Suprapubic skin (tissue), 4 donors: ENCODE measurements at regions not wholly inside any gene's neighbourhood (a gene's known extent, or its start where the extent isn't known, plus 50 kb on each side); places are given as distances from the start of the nearest gene placed in this dataset.
"Not testable (repeated sequence)": the region's sequence is repeated elsewhere in the genome, so short reads cannot be mapped to it uniquely, and the experiment has no call there.

Experiments used
- DNase-seq, 2 donors: peaks; one replicate each; pipeline ENCODE4 v3.0.0-alpha.2; 2019; ENCODE audit warnings: low spot score in 2 of 2
- H3K27ac ChIP-seq: fragments of 200-600 bp; sonication (generic); one replicate; pipeline ENCODE4 v1.5.1; 2019
- H3K27me3 ChIP-seq: fragments of 200-600 bp; sonication (generic); one replicate; pipeline ENCODE4 v1.5.1; 2019
- H3K36me3 ChIP-seq: fragments of 200-600 bp; sonication (generic); one replicate; pipeline ENCODE4 v1.5.1; 2019
- H3K4me1 ChIP-seq: fragments of 200-600 bp; sonication (generic); one replicate; pipeline ENCODE4 v1.5.1; 2019
- H3K4me3 ChIP-seq: fragments of 200-600 bp; sonication (generic); one replicate; pipeline ENCODE4 v1.5.1; 2019; ENCODE audit warnings: mild to moderate bottlenecking
- H3K9me3 ChIP-seq: fragments of 200-600 bp; sonication (generic); one replicate; pipeline ENCODE4 v1.5.1; 2019
- EP300 ChIP-seq: sonication (generic); formaldehyde crosslinking; IDR thresholded peaks from one replicate; pipeline ENCODE4 v1.6.1; 2017; ENCODE audit warnings: antibody characterized with exemption
- POLR2A ChIP-seq, 2 donors: fragments of 450-650 bp; IDR thresholded peaks; one replicate each; pipeline ENCODE4 v1.6.1; 2017; ENCODE audit warnings: antibody characterized with exemption in 2 of 2, mild to moderate bottlenecking in 2 of 2, moderate library complexity in 2 of 2
- POLR2AphosphoS5 ChIP-seq, 3 donors: sonication (generic); formaldehyde crosslinking; IDR thresholded peaks; one replicate each; pipeline ENCODE4 v1.6.1; 2017; ENCODE audit warnings: antibody characterized with exemption in 3 of 3
- WGBS: methylation state at CpG from one replicate; pipeline ENCODE4 v1.1.5; 2018; 5-methylcytosine and 5-hydroxymethylcytosine counted together
- TF ChIP-seq, protein P1 (sequence below), 2 donors: fragments of 200-600 bp in 1 of 2; fragments of 450-650 bp in 1 of 2; sonication (generic) in 1 of 2; IDR thresholded peaks; one replicate each; pipeline ENCODE4 v1.5.1; 2016 to 2019; ENCODE audit warnings: antibody characterized with exemption in 2 of 2, mild to moderate bottlenecking in 1 of 2, moderate library complexity in 1 of 2

DNA sequence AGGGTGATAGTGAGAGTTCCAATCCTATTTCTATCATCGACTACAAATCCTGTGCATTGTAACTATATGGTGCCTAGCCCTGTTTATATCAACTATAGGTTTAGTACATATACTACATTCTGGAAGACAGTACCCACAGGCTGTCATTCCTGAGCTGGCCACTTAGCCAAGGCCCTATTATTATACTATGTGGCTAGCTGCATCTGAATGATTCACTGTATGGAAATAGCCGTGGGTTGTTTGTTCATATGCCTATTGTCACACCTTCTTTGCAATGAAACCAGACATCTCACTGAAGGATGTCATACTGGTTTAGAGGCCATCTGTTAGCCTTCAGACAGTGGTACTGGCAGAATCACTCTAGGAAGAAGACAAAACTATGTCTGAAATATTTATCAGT is 62.3 kb upstream of the FSIP2 start:
- Histone ChIP-seq H3K27me3 (no peaks in the 10 kb centered on the region), H3K4me3 (no peak overlapping the region), H3K36me3 (no peaks in the 10 kb centered on the region), H3K27ac (no peak overlapping the region), H3K9me3 (no peaks in the 10 kb centered on the region), H3K4me1 (no peaks in the 10 kb centered on the region)
- TF ChIP-seq POLR2AphosphoS5 (IDR thresholded peaks at IDR 0.05) (no peak), POLR2A (IDR thresholded peaks at IDR 0.05) (no peak), EP300 (no peak)
- TF ChIP-seq, protein P1, sequence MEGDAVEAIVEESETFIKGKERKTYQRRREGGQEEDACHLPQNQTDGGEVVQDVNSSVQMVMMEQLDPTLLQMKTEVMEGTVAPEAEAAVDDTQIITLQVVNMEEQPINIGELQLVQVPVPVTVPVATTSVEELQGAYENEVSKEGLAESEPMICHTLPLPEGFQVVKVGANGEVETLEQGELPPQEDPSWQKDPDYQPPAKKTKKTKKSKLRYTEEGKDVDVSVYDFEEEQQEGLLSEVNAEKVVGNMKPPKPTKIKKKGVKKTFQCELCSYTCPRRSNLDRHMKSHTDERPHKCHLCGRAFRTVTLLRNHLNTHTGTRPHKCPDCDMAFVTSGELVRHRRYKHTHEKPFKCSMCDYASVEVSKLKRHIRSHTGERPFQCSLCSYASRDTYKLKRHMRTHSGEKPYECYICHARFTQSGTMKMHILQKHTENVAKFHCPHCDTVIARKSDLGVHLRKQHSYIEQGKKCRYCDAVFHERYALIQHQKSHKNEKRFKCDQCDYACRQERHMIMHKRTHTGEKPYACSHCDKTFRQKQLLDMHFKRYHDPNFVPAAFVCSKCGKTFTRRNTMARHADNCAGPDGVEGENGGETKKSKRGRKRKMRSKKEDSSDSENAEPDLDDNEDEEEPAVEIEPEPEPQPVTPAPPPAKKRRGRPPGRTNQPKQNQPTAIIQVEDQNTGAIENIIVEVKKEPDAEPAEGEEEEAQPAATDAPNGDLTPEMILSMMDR (IDR thresholded peaks at IDR 0.05), result no peak
- 87% methylated on average over 2 of the region's 2 CpGs for WGBS
- no peak for DNase-seq

DNA sequence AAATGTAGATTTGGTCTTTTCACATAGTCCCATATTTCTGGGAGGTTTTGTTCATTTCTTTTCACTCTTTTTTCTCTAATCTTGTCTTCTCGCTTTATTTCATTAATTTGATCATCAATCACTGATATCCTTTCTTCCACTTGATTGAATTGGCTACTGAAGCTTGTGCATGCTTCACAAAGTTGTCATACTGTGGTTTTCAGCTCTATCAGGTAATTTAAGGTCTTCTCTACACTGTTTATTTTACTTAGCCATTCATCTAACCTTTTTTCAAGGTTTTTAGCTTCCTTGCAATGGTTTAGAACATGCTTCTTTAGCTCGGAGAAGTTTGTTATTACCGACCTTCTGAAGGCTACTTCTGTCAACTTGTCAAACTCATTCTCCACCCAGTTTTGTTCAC is 51.6 kb upstream of the FSIP2 start:
- not testable (repeated sequence) for DNase-seq, H3K9me3 ChIP-seq, H3K4me1 ChIP-seq, H3K27me3 ChIP-seq, H3K36me3 ChIP-seq, H3K4me3 ChIP-seq, H3K27ac ChIP-seq
- WGBS, result 93% methylated on average over 3 of the region's 3 CpGs

DNA sequence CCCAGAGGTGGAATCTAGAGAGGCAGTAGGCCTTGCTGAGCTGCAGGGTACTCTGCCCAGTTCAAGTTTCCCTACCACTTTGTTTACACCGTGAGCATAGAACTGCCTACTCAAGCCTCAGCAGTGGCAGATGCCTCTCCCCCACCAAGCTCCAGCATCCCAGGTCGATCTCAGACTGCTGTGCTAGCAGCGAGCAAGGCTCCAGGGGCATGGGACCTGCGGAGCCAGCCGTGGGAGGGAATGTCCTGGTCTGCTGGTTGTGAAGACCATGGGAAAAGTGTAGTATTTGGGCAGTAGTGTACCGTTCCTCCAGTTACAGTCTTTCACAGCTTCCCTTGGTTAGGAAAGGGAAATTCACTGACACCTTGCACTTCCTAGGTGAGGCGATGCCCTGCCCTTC is 50.6 kb upstream of the FSIP2 start:
- DNase-seq, result no peak
- H3K27me3 ChIP-seq, result no peaks in the 10 kb centered on the region
- H3K4me3 ChIP-seq, result no peak overlapping the region
- H3K36me3 ChIP-seq, result no peaks in the 10 kb centered on the region
- no peak overlapping the region for H3K27ac ChIP-seq
- H3K9me3 ChIP-seq, result no peaks in the 10 kb centered on the region
- TF ChIP-seq, protein P1 (IDR thresholded peaks at IDR 0.05), result no peak
- TF ChIP-seq POLR2AphosphoS5 (IDR thresholded peaks at IDR 0.05) (no peak), EP300 (no peak), POLR2A (IDR thresholded peaks at IDR 0.05) (no peak)
- no peaks in the 10 kb centered on the region for H3K4me1 ChIP-seq
- WGBS, result 88% methylated on average over 7 of the region's 7 CpGs
